ENCODE measurements at regions not wholly inside any gene's neighbourhood (a gene's known extent, or its start where the extent isn't known, plus 50 kb on each side); places are given as distances from the start of the nearest gene placed in this dataset.

DNA sequence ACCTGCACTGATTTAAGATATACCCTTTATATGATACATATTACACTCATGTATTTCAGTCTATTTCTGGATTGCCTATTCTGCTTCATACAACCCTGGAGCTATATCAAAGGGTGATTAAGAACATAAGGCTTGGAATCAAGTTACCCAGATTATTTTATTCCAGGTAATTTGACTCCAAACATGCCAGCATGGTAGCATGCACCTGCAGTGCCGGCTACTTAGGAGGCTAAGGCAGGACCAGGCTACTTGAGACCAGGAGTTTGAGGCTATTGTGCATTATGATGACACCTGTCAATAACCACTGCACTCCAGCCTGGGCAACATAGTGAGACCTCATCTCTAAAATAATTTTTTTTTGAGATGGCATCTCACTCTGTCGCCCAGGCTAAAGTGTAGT lies 50.4 kb upstream of the NEO1 start:
- no peak for DNase-seq

- no peak for DNase-seq
Observed at GRCh38 chr15:73000293-73000692, 52.0 kb upstream of the NEO1 start.

- DNase-seq = no peak
Observed at GRCh38 chr15:72999586-72999985, 52.7 kb upstream of the NEO1 start.

GRCh38 chr15:72998681-72999466 lies 53.4 kb upstream of the NEO1 start:
- no peak for DNase-seq

DNA sequence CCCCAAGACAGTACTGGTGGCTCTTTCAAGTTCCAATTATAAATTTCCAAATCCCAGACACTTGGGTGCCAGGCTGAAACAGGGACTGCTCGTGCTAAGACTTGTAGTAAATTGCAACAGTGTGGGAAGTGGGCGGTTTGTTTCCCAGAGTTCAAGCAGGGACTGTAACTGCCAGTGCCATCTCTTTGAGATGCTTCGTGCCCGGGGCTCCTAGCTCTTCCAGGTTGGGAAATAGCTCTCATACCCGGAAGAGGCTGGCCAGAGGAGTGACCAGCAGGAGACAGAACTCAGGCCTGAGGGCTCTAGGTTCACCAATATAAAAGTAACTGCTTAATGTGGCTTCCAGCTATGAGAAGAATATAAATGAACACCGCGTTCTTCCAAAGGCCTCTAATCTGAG lies 54.0 kb upstream of the NEO1 start:
- no peak for DNase-seq

DNA sequence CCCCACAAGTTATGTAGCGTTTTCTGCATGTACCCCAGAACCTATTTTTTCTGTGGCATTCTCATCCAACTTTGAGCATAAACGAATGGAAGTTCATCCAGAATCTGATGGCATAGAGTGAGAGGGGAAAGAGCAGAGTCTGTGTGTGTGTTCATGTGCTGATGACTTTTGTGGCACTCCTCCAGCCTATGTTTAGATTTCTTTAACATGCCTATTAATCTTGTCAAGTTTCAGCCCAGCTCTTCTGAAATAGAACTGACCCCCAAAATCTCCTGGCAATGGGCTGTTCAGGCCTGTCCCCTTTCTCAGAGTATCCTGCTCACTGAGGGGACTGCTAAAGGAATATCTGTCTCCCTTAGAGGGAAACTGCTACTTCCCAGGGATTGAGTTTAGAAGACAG lies 56.4 kb upstream of the NEO1 start:
- no peak for DNase-seq

DNA sequence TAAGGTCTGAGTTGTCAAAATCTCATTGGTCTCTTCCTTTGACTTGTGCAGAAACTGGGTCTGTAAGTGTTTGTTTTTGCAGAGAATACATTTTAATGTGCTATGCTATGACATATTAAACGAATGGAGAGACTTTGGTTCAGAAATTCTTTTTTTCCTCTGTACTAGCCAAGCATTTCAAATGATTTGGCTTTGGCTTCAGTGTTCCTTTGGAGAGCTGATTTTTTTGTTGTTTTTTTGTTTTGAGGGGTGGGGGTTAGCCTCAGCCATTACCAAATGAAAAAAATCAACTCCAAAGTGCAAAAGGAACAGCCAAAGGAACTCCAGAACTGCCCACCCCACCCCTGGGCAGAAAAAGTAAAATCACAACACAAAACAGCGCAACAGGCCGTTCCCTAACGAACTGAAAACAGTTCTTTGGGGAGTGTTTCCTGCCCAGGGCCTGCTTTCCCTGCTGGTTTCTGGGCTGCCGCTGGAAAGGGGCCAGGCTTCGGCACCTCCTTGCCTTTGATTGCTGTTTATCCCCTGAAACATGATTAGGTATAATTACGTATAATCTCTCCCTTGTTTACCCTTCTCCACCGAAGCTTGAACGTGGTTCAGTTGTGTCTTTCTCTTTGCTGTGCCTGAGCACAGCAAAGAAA lies 57.6 kb upstream of the NEO1 start:
- DNase-seq = peak in 23 of 51 donors; percentile 5 to 68 (median 16)

GRCh38 chr15:72992841-72993252 lies 59.4 kb upstream of the NEO1 start:
- DNase-seq = no peak

DNA sequence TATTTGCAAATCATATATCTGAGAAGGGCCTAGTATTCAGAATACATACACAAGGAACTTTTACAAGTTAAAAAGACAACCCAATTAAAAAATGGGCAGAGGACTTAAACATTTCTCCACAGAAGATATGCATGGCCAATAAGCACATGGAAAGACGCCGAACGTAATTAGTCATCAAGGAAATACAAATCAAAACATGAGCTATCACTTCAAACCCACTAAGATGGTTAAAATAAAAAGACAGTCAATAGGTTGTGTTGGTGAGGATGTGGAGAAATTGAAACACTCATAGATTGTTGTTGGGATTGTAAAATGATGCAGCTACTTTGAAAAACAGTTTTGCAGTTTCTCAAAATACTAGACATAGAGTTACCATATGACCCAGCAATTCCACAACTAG lies 61.2 kb upstream of the NEO1 start:
- DNase-seq = no peak

DNA sequence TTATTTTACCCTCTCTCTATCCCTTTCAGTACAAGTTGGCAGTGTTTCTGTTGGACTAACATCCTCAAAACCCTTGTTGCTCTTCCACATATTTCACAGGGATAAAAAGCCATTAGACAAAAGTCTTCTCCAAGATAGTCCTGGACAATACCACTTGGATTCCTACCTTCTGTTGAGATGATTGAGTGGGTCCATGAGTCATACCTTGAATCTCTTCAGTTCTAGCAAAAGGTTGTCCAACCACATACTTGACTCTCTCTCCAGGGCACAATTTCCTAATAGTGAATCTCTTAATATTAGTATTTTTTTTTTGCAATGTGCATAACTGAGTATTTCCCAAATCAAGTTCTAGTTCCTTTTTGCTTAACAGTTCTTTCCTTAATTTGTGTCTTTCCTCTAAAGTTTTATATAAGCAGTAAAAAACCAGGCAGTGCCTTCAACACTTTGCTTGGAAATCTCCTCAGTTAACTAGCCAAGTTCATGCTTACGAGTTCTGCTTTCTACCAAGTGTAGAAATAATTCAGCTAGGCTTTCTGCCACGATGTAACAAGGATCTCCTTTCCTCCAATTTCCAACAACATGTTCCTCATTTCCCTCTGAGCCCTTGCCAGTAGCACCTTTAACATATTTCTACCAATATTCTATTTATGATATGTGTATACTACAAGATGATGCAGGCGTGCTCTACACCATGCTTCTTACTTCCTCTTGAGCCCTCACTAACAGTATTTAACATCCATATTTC lies 68.3 kb upstream of the NEO1 start:
- no peak for DNase-seq

DNA sequence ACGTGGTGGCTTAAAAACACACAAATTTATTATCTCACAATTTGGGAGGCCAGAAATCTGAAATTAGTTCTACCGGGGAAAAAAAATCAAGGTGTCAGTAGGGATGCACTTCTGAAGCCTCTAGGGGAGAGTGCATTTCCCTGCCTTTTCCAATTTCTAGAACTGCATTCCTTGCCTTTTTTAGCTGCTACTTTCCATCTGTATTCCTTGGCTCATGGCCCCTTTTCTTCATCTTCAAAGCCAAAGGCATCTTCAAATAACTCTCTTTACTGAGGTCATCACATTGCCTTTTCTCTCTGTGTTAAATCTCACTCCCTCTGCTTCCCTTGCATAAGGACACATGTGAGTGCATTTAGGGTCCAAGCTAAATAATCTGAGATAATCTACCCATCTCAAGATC lies 69.5 kb upstream of the NEO1 start:
- no peak for DNase-seq

DNA sequence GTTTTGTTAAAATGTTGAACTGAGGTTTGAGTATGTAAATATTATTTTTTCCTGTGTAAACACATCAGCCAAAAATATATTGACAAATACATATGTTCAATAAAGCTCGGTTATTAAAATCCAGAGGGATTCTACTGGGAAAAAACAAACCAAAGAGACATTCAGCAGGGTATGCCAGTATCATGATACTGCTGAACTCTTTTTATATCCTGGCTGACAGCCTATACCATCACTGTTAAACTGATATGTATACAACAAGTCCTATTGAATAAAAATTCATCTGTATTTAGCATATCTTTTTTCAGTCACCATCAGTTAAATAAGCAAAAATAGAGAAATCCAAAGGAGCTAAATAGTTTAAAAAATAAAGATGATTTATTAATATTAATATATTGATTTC lies 71.6 kb upstream of the NEO1 start:
- no peak for DNase-seq

GRCh38 chr15:72979791-72980190 lies 72.5 kb upstream of the NEO1 start:
- DNase-seq = no peak

DNA sequence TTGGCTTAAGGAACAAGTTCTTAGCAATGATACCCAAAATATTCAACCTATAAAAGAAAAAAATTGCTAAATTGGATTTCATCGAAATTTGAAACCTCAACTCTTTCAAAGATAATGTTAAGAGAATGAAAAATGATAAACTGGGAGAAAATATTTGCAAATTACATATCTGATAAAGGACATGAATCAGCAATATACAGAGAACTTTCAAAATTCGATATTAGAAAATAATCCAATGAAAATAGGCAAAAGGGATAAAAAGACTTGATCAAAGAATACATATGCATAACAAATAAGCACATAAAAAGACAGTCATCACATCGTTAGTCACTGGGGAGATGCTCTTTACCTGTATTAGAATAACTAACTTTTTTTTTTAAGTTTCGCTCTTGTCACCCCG lies 73.0 kb upstream of the NEO1 start:
- DNase-seq = no peak

DNA sequence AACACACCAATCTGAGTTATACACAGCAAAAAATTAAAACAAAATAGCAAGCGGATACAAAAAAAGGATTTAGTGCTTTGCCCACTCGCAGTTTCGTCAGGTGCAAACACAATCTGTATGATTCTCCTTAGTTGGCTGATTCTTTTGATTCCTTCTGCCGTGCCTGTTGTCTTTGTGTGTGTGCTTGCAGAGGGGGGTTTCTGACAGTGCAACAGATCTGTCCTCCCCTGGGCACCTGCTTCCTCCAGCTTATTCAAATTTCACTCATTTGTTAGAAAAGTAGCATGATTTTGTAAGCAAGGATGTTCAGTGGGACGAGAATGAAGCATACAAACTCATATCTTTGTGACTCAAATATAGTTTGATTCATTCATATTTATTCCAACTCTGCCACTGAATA lies 74.0 kb upstream of the NEO1 start:
- DNase-seq = no peak

GRCh38 chr15:72972362-72972761 lies 79.9 kb upstream of the NEO1 start:
- DNase-seq = no peak

GRCh38 chr15:72971766-72972165 lies 80.5 kb upstream of the NEO1 start:
- no peak for DNase-seq

DNA sequence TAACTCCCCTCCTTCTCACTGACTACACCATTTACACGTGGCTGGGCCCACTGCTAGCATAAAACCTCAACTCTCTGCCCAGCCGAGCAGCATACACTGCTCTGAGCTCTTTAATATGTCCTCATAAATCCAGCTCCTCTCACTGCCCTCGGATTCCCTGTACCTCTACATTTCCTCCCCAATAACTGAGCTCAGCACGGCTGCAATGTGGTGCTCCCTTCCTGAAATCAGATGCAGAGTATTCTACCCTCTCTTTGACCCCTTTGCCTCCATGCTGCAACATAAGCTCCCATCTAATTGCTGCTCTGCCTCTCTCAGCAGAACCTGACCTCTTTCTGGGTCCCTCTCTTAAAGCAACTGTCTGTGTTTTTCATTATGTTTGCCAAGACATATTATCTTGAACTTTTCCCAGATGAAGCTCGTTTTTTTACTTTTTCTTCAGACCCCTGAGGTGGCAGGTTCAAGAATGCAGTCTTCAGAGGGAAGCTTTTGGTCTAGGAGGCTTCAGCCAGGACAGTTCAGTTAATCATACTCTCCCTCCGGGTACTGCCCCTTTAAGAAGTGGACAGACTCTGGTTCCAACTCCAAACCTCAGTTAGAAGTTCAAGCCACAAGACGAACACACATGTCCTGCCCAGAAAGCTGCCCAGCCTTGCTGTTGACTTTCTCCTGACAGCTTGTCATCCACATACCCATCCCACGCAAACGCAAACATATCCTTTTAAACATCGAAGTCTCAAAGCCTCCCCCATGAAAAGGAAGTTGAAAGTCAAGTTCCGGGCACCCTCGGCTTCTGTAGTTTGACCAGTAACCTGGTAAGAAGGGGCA lies 81.1 kb upstream of the NEO1 start:
- no peak for DNase-seq

DNA sequence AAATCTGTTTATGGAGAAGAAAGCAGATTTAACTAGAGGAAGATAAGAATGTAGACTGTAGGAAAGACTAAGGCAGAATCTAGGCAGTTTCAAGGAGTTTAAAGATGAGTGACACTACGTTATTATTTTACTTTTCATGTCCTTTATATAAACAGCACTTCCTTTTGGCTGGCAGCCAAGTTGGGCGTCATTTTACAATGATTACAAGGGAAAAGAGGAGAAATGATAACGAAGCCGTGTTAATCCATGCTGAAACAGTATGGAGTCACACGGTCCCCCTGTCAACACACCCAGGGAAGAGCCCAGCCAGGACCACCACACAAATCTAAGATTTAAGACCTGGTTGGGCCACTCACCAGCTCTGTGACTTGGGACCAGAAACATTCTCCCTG lies 83.7 kb upstream of the NEO1 start:
- no peak for DNase-seq

DNA sequence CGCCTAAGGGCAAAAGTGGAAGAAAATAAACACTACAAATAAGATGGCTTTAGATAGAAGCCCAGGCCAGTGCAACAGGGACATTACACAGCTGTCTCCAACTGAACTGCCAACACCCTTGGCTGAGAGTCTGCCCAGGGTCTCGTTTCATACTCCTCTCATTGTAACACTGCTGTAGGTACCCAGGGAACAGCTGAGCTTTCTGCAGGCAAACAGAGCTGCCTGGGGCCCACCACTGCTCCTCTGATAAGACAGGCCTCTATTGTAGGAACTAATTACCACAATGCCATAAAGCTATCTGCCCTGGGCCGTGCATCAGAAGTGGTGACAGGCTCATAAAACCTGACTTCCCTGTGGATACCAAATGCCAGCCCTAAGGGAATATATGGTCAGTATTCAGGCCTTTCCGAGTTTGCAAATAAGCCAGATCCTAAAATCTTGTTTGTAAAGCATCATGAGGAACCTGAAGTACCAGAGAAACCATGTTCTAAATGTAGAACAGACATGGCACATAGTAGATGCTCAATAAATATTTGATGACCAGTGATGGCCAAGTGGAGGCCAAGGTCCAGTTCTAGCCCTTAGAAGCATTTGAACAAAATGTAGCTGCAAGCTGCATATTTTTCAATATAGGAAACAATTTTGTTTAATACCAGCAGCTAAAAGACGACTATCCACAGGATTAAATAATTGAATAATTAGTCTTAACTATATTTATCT lies 84.3 kb upstream of the NEO1 start:
- DNase-seq = no peak

DNA sequence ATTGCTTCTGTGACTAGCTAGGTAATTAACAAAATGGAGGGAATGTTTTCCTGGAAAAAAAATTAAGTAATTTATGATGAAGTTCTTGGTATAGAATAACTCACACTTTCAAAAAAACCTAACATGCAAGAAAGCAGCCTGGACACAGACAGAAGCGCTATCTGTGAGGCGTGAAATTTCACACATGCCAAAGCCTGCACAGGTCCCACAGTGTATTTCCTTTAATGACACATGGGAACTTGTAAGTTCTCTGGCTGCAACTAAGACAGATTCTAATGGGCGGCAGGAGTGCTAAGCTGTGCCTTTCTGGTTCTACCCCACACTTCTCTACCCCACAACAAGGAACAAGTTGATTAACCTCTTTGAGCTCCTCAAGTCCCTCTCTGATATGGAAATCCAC lies 84.9 kb upstream of the NEO1 start:
- no peak for DNase-seq
